NB4 (cell line): ENCODE measurements at regions not wholly inside any gene's neighbourhood (a gene's known extent, or its start where the extent isn't known, plus 50 kb on each side); places are given as distances from the start of the nearest gene placed in this dataset.

Experiments
- DNase-seq: peaks from one replicate; pipeline ENCODE4 v3.0.0; 2010; ENCODE audit warnings: low read depth
- H3K4me3 ChIP-seq: one replicate; pipeline ENCODE4 v1.5.1; 2011; ENCODE audit warnings: mild to moderate bottlenecking, low read depth, low read length, moderate library complexity
- CTCF ChIP-seq: IDR thresholded peaks from one replicate; pipeline ENCODE4 v1.5.1; 2012; ENCODE audit warnings: low read depth, low read length
- MAX ChIP-seq: IDR thresholded peaks from 2 replicates; pipeline ENCODE4 v1.6.1; 2011; ENCODE audit warnings: low read depth, low read length
- MYC ChIP-seq: IDR thresholded peaks from 2 replicates; pipeline ENCODE4 v1.6.1; 2011; ENCODE audit warnings: low read depth, low read length
- POLR2A ChIP-seq: IDR thresholded peaks from 2 replicates; pipeline ENCODE4 v1.6.1; 2011; ENCODE audit warnings: mild to moderate bottlenecking; ENCODE audit not compliant: insufficient read length; ENCODE audit errors: extremely low read depth

GRCh38 chr7:13007331-13007730 is 319.9 kb downstream of the ARL4A start:
- DNase-seq: no peak
- no peak overlapping the region for H3K4me3 ChIP-seq
- TF ChIP-seq POLR2A: no peak

GRCh38 chr7:13009517-13009916 is 322.1 kb downstream of the ARL4A start:
- TF ChIP-seq CTCF: no peak
- no peak for TF ChIP-seq MAX
- TF ChIP-seq MYC: no peak
- TF ChIP-seq POLR2A: no peak

GRCh38 chr7:13014011-13014410 is 326.6 kb downstream of the ARL4A start:
- TF ChIP-seq POLR2A (no peak), MAX (no peak), MYC (no peak)
- no peak overlapping the region for H3K4me3 ChIP-seq
- no peak for DNase-seq

More at GRCh38 chr7:13009517-13009916, 322.1 kb downstream of the ARL4A start:
- H3K4me3 ChIP-seq: no peak overlapping the region
- no peak for DNase-seq

GRCh38 chr7:13016036-13016581 is 328.7 kb downstream of the ARL4A start:
- no peak for DNase-seq
- TF ChIP-seq POLR2A (no peak), MAX (no peak), CTCF (no peak), MYC (no peak)
- no peak overlapping the region for H3K4me3 ChIP-seq

- no peak overlapping the region for H3K4me3 ChIP-seq
- TF ChIP-seq CTCF (no peak), POLR2A (no peak), MYC (no peak), MAX (no peak)
- no peak for DNase-seq
These were observed 329.3 kb downstream of the ARL4A start for GRCh38 chr7:13016592-13017332.

- DNase-seq: no peak
- TF ChIP-seq POLR2A (no peak), MYC (no peak), MAX (no peak), CTCF (no peak)
- no peak overlapping the region for H3K4me3 ChIP-seq
These were observed 330.0 kb downstream of the ARL4A start for GRCh38 chr7:13017333-13017857.

- H3K4me3 ChIP-seq: no peak overlapping the region
- no peak for DNase-seq
- TF ChIP-seq MYC: no peak
- TF ChIP-seq MAX: no peak
- TF ChIP-seq POLR2A: no peak
These were observed 330.4 kb downstream of the ARL4A start for GRCh38 chr7:13017881-13018280.
